Gastroesophageal sphincter (tissue), 3 donors: ENCODE measurements at regions not wholly inside any gene's neighbourhood (a gene's known extent, or its start where the extent isn't known, plus 50 kb on each side); places are given as distances from the start of the nearest gene placed in this dataset.

Source experiments
- POLR2AphosphoS5 ChIP-seq: sonication (generic); formaldehyde crosslinking; IDR thresholded peaks from one replicate; pipeline ENCODE4 v1.6.1; 2017; ENCODE audit warnings: antibody characterized with exemption
- TF ChIP-seq, protein P1 (sequence below), 4 experiments: fragments of 200-600 bp in 2 of 4; fragments of 450-650 bp in 2 of 4; sonication (generic) in 1 of 4; IDR thresholded peaks; one replicate each; pipeline ENCODE4 v1.5.1; 2017 to 2019; ENCODE audit warnings: antibody characterized with exemption in 4 of 4, mild to moderate bottlenecking in 2 of 4, moderate library complexity in 2 of 4

DNA sequence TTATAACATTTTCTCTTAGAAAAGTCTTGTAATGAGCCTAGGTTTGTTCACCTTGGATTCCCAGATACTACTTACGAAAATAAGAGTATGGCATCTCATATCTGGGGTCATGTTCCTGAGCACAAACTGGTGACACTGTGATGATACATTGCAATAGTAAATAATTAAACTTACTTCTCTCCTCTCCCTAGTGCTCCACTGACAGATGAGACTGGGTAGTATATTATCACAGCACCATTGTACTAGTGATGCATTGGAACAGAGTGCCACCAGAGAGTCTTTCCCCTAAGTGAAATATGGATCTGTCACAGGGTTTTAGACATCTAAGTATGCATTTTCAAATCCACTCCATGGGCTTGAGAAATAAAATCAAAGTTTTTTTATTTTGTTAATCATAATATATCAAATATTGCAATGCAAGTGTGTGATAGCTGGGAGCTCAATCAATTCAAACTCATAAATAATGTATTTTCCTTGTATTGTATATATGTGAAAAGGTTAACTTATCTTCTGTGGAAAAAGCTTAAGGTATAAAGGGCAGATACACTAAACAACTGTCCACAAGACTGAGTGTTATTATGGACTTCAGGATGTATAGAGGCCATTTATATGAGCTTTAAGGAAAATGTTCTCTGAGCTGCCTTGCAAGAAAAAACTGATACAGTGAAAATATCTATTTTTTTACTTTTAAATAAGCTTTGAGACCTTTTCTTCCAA lies 275.5 kb downstream of the ZWINT start:
- TF ChIP-seq, protein P1, sequence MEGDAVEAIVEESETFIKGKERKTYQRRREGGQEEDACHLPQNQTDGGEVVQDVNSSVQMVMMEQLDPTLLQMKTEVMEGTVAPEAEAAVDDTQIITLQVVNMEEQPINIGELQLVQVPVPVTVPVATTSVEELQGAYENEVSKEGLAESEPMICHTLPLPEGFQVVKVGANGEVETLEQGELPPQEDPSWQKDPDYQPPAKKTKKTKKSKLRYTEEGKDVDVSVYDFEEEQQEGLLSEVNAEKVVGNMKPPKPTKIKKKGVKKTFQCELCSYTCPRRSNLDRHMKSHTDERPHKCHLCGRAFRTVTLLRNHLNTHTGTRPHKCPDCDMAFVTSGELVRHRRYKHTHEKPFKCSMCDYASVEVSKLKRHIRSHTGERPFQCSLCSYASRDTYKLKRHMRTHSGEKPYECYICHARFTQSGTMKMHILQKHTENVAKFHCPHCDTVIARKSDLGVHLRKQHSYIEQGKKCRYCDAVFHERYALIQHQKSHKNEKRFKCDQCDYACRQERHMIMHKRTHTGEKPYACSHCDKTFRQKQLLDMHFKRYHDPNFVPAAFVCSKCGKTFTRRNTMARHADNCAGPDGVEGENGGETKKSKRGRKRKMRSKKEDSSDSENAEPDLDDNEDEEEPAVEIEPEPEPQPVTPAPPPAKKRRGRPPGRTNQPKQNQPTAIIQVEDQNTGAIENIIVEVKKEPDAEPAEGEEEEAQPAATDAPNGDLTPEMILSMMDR (IDR thresholded peaks at IDR 0.05), result no peak
- no peak for TF ChIP-seq POLR2AphosphoS5
